H1 (cell line): ENCODE measurements at regions not wholly inside any gene's neighbourhood (a gene's known extent, or its start where the extent isn't known, plus 50 kb on each side); places are given as distances from the start of the nearest gene placed in this dataset.

Source experiments
- BACH1 ChIP-seq: IDR thresholded peaks from 2 replicates; pipeline ENCODE4 v1.6.1; 2012; ENCODE audit warnings: low read length, improper control_type of control experiment
- EP300 ChIP-seq, 2 experiments: IDR thresholded peaks; 1 replicate in 1 of 2; 2 replicates in 1 of 2; pipeline ENCODE4 v1.6.1; 2011 to 2012; ENCODE audit warnings: low read depth in 2 of 2, low read length in 2 of 2, mild to moderate bottlenecking in 2 of 2, borderline replicate concordance in 1 of 2, inconsistent platforms in 1 of 2, moderate library complexity in 1 of 2
- SIX5 ChIP-seq: IDR thresholded peaks from 2 replicates; pipeline ENCODE4 v1.6.1; 2011; ENCODE audit warnings: mild to moderate bottlenecking, low read depth, low read length
- TF ChIP-seq, protein P1 (sequence below): fragments of 300-600 bp; sonication (generic); IDR thresholded peaks from 2 replicates; pipeline ENCODE4 v1.7.1; 2012; ENCODE audit warnings: low read length, moderate library complexity, mild to moderate bottlenecking, inconsistent platforms; ENCODE audit not compliant: insufficient replicate concordance

DNA sequence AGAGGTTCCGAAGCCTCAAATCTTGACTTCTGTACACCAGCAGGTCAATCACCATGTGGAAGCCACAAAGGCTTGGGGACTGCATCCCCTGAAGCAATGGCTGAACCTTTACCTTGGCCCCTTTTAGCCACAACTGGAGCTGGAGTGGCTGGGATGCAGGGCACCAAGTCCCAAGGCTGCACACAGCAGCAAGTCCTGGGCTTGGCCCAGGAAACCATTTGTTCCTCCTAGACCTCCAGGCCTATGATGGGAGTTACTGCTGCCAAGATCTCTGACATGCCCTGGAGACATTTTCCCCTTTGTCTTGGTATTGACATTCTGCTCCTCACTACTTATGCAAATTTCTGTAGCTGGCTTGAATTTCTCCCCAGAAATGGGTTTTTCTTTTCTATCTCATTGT, 285.9 kb downstream of the ASXL3 start (continued):
- TF ChIP-seq, protein P1, sequence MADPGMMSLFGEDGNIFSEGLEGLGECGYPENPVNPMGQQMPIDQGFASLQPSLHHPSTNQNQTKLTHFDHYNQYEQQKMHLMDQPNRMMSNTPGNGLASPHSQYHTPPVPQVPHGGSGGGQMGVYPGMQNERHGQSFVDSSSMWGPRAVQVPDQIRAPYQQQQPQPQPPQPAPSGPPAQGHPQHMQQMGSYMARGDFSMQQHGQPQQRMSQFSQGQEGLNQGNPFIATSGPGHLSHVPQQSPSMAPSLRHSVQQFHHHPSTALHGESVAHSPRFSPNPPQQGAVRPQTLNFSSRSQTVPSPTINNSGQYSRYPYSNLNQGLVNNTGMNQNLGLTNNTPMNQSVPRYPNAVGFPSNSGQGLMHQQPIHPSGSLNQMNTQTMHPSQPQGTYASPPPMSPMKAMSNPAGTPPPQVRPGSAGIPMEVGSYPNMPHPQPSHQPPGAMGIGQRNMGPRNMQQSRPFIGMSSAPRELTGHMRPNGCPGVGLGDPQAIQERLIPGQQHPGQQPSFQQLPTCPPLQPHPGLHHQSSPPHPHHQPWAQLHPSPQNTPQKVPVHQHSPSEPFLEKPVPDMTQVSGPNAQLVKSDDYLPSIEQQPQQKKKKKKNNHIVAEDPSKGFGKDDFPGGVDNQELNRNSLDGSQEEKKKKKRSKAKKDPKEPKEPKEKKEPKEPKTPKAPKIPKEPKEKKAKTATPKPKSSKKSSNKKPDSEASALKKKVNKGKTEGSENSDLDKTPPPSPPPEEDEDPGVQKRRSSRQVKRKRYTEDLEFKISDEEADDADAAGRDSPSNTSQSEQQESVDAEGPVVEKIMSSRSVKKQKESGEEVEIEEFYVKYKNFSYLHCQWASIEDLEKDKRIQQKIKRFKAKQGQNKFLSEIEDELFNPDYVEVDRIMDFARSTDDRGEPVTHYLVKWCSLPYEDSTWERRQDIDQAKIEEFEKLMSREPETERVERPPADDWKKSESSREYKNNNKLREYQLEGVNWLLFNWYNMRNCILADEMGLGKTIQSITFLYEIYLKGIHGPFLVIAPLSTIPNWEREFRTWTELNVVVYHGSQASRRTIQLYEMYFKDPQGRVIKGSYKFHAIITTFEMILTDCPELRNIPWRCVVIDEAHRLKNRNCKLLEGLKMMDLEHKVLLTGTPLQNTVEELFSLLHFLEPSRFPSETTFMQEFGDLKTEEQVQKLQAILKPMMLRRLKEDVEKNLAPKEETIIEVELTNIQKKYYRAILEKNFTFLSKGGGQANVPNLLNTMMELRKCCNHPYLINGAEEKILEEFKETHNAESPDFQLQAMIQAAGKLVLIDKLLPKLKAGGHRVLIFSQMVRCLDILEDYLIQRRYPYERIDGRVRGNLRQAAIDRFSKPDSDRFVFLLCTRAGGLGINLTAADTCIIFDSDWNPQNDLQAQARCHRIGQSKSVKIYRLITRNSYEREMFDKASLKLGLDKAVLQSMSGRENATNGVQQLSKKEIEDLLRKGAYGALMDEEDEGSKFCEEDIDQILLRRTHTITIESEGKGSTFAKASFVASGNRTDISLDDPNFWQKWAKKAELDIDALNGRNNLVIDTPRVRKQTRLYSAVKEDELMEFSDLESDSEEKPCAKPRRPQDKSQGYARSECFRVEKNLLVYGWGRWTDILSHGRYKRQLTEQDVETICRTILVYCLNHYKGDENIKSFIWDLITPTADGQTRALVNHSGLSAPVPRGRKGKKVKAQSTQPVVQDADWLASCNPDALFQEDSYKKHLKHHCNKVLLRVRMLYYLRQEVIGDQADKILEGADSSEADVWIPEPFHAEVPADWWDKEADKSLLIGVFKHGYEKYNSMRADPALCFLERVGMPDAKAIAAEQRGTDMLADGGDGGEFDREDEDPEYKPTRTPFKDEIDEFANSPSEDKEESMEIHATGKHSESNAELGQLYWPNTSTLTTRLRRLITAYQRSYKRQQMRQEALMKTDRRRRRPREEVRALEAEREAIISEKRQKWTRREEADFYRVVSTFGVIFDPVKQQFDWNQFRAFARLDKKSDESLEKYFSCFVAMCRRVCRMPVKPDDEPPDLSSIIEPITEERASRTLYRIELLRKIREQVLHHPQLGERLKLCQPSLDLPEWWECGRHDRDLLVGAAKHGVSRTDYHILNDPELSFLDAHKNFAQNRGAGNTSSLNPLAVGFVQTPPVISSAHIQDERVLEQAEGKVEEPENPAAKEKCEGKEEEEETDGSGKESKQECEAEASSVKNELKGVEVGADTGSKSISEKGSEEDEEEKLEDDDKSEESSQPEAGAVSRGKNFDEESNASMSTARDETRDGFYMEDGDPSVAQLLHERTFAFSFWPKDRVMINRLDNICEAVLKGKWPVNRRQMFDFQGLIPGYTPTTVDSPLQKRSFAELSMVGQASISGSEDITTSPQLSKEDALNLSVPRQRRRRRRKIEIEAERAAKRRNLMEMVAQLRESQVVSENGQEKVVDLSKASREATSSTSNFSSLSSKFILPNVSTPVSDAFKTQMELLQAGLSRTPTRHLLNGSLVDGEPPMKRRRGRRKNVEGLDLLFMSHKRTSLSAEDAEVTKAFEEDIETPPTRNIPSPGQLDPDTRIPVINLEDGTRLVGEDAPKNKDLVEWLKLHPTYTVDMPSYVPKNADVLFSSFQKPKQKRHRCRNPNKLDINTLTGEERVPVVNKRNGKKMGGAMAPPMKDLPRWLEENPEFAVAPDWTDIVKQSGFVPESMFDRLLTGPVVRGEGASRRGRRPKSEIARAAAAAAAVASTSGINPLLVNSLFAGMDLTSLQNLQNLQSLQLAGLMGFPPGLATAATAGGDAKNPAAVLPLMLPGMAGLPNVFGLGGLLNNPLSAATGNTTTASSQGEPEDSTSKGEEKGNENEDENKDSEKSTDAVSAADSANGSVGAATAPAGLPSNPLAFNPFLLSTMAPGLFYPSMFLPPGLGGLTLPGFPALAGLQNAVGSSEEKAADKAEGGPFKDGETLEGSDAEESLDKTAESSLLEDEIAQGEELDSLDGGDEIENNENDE = no peak
- TF ChIP-seq EP300 (IDR thresholded peaks at IDR 0.05; ENCODE audit: borderline replicate concordance in 1 of 2, low read depth in 2 of 2, low read length in 2 of 2) (no peak), SIX5 (no peak), BACH1 (no peak)
